HEK293 (cell line): ENCODE measurements at regions not wholly inside any gene's neighbourhood (a gene's known extent, or its start where the extent isn't known, plus 50 kb on each side); places are given as distances from the start of the nearest gene placed in this dataset.

Experiments used
- REST ChIP-seq: fragments of 450-650 bp; formaldehyde crosslinking; IDR thresholded peaks from 2 replicates; pipeline ENCODE4 v1.5.1; 2016; ENCODE audit warnings: missing biosample characterization, missing genetic modification characterization
- ZNF146 ChIP-seq: fragments of 450-650 bp; formaldehyde crosslinking; IDR thresholded peaks from 2 replicates; pipeline ENCODE4 v1.5.1; 2016; ENCODE audit warnings: missing biosample characterization, missing genetic modification characterization
- ZNF16 ChIP-seq: fragments of 450-650 bp; formaldehyde crosslinking; IDR thresholded peaks from 2 replicates; pipeline ENCODE4 v1.5.1; 2016; ENCODE audit warnings: low read depth, missing biosample characterization, missing genetic modification characterization

- TF ChIP-seq ZNF16 (tag by site-specific recombination) (no peak), ZNF146 (tag by site-specific recombination) (no peak), REST (tag by site-specific recombination) (no peak)
These were observed 110.2 kb upstream of the DOCK9 start for GRCh38 chr13:99087954-99088491.
